ENCODE measurements at regions not wholly inside any gene's neighbourhood (a gene's known extent, or its start where the extent isn't known, plus 50 kb on each side); places are given as distances from the start of the nearest gene placed in this dataset.
A peak's percentile ranks its signal among the peaks of the same experiment; 100 is the strongest.

DNA sequence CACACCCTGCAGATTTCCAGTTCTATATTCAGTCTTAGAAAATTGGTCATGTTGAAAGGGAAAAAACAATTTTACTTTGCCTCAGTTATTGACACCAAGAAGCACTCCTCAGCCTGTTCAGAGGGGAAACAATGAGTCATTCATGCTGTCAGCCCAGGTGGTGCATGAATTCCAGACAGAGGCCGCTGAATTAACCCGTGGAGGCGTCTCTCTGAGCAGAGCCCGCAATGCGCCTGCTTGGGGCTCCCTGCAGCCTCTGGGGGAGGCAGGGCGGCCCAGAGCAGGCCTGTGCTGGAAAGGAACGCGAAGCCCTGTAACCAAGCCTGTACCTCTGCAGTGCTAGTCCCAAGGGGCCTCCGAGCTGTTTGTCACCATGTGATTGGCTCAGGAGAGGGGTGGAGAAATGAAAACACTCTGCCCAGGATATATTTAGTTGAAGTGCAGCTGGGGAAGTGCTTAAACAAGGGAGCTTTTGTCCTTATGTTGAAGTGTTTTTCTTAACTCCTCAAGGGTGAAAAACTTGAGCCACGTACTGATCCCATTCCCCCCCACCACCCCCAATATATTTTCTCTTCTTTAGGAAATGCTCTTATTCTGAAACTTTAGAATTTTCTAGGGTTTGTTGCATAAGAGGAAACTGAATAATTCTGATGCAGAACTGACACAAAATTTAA is 68.3 kb upstream of the CHD2 start (continued):
- TF ChIP-seq, protein P1, sequence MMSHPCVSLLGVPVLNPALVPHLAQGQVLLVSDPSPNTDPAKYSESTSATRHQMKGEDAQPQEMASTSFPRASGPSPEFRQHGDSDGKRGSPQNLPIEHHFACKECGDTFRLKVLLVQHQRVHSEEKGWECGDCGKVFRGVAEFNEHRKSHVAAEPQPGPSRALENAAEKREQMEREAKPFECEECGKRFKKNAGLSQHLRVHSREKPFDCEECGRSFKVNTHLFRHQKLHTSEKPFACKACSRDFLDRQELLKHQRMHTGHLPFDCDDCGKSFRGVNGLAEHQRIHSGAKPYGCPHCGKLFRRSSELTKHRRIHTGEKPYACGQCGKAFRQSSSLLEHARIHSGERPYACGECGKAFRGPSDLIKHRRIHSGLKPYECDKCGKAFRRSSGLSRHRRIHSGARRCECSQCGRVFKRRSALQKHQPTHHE (CRISPR knock-in tag; IDR thresholded peaks at IDR 0.05; ENCODE audit: borderline replicate concordance) = no peak
- TF ChIP-seq RAD21 (CRISPR knock-in tag; IDR thresholded peaks at IDR 0.05) (peak; percentile 69), ZNF556 (CRISPR knock-in tag; IDR thresholded peaks at IDR 0.05; ENCODE audit: borderline replicate concordance) (peak; percentile 79; the same call in 1 of the 2 replicates), SIX4 (CRISPR knock-in tag; IDR thresholded peaks at IDR 0.05) (peak; percentile 20; the same call in 1 of the 2 replicates), ZZZ3 (CRISPR knock-in tag; IDR thresholded peaks at IDR 0.05; ENCODE audit: borderline replicate concordance) (no peak), CCAR2 (optimal IDR thresholded peaks at IDR 0.05; ENCODE audit: low read depth, low read length) (no peak), ADNP (CRISPR knock-in tag; IDR thresholded peaks at IDR 0.05) (no peak), ZNF547 (CRISPR knock-in tag; IDR thresholded peaks at IDR 0.05) (no peak; the same call in 1 of the 2 replicates), BRCA1 (CRISPR knock-in tag; IDR thresholded peaks at IDR 0.05) (peak; percentile 63; the same call in 1 of the 2 replicates), RARG (CRISPR knock-in tag; IDR thresholded peaks at IDR 0.05; ENCODE audit: low read depth) (no peak), NFATC3 (CRISPR knock-in tag; IDR thresholded peaks at IDR 0.05) (no peak), FOSL1 (CRISPR knock-in tag; IDR thresholded peaks at IDR 0.05; ENCODE audit: borderline replicate concordance) (peak; percentile 90), TEAD3 (CRISPR knock-in tag; optimal IDR thresholded peaks at IDR 0.05; ENCODE audit: borderline replicate concordance) (peak; percentile 85), ZNF510 (CRISPR knock-in tag; IDR thresholded peaks at IDR 0.05; ENCODE audit: low read depth) (peak; percentile 79; the same call in 1 of the 2 replicates), ZNF431 (CRISPR knock-in tag; IDR thresholded peaks at IDR 0.05; ENCODE audit: borderline replicate concordance, low read depth) (0 out of 2 replicates have a peak, but pooled peaks have one; percentile 67)
- TF ChIP-seq, protein P2, sequence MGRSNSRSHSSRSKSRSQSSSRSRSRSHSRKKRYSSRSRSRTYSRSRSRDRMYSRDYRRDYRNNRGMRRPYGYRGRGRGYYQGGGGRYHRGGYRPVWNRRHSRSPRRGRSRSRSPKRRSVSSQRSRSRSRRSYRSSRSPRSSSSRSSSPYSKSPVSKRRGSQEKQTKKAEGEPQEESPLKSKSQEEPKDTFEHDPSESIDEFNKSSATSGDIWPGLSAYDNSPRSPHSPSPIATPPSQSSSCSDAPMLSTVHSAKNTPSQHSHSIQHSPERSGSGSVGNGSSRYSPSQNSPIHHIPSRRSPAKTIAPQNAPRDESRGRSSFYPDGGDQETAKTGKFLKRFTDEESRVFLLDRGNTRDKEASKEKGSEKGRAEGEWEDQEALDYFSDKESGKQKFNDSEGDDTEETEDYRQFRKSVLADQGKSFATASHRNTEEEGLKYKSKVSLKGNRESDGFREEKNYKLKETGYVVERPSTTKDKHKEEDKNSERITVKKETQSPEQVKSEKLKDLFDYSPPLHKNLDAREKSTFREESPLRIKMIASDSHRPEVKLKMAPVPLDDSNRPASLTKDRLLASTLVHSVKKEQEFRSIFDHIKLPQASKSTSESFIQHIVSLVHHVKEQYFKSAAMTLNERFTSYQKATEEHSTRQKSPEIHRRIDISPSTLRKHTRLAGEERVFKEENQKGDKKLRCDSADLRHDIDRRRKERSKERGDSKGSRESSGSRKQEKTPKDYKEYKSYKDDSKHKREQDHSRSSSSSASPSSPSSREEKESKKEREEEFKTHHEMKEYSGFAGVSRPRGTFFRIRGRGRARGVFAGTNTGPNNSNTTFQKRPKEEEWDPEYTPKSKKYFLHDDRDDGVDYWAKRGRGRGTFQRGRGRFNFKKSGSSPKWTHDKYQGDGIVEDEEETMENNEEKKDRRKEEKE (IDR thresholded peaks at IDR 0.05) = no peak
- TF ChIP-seq, protein P3, sequence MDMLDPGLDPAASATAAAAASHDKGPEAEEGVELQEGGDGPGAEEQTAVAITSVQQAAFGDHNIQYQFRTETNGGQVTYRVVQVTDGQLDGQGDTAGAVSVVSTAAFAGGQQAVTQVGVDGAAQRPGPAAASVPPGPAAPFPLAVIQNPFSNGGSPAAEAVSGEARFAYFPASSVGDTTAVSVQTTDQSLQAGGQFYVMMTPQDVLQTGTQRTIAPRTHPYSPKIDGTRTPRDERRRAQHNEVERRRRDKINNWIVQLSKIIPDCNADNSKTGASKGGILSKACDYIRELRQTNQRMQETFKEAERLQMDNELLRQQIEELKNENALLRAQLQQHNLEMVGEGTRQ (IDR thresholded peaks at IDR 0.05; ENCODE audit: low read depth, low read length) = no peak
- TF ChIP-seq, protein P3 (CRISPR knock-in tag; IDR thresholded peaks at IDR 0.05; ENCODE audit: borderline replicate concordance) = peak; percentile 37; the same call in 1 of the 2 replicates
- TF ChIP-seq, protein P4, sequence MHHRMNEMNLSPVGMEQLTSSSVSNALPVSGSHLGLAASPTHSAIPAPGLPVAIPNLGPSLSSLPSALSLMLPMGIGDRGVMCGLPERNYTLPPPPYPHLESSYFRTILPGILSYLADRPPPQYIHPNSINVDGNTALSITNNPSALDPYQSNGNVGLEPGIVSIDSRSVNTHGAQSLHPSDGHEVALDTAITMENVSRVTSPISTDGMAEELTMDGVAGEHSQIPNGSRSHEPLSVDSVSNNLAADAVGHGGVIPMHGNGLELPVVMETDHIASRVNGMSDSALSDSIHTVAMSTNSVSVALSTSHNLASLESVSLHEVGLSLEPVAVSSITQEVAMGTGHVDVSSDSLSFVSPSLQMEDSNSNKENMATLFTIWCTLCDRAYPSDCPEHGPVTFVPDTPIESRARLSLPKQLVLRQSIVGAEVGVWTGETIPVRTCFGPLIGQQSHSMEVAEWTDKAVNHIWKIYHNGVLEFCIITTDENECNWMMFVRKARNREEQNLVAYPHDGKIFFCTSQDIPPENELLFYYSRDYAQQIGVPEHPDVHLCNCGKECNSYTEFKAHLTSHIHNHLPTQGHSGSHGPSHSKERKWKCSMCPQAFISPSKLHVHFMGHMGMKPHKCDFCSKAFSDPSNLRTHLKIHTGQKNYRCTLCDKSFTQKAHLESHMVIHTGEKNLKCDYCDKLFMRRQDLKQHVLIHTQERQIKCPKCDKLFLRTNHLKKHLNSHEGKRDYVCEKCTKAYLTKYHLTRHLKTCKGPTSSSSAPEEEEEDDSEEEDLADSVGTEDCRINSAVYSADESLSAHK (CRISPR knock-in tag; IDR thresholded peaks at IDR 0.05; ENCODE audit: borderline replicate concordance) = no peak
- TF ChIP-seq, protein P5, sequence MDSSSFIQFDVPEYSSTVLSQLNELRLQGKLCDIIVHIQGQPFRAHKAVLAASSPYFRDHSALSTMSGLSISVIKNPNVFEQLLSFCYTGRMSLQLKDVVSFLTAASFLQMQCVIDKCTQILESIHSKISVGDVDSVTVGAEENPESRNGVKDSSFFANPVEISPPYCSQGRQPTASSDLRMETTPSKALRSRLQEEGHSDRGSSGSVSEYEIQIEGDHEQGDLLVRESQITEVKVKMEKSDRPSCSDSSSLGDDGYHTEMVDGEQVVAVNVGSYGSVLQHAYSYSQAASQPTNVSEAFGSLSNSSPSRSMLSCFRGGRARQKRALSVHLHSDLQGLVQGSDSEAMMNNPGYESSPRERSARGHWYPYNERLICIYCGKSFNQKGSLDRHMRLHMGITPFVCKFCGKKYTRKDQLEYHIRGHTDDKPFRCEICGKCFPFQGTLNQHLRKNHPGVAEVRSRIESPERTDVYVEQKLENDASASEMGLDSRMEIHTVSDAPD (CRISPR knock-in tag; IDR thresholded peaks at IDR 0.05) = no peak
